OCI-LY7 (cell line): ENCODE measurements at regions not wholly inside any gene's neighbourhood (a gene's known extent, or its start where the extent isn't known, plus 50 kb on each side); places are given as distances from the start of the nearest gene placed in this dataset.

Experiments
- BruUV-seq: library from RNA; stranded (reverse); fragments of 400-500 nt; replicated peaks from 2 replicates; lab custom pipeline; 2021; lab: Mats Ljungman, UMichigan
- CTCF ChIA-PET: fragments of 300-600 bp; sonication (Branson Sonifier 250); formaldehyde crosslinking; loops from one replicate; lab custom pipeline; 2022; ENCODE audit warnings: antibody characterized with exemption; ENCODE audit not compliant: unreplicated experiment; lab: Charles Lee
- POLR2A ChIA-PET: fragments of 300-600 bp; sonication (Branson Sonifier 250); formaldehyde crosslinking; loops from one replicate; lab custom pipeline; 2022; ENCODE audit warnings: antibody characterized with exemption; lab: Charles Lee
- DNase-seq: peaks from one replicate; pipeline ENCODE4 v3.0.0-alpha.2; 2015; ENCODE audit warnings: low spot score
- H2AFZ ChIP-seq: fragments of 200-600 bp; sonication (generic), shearing (Covaris generic); 2 replicates; pipeline ENCODE4 v1.6.1; 2014; ENCODE audit warnings: mild to moderate bottlenecking, antibody characterized with exemption, low read length, moderate library complexity
- H3K27ac ChIP-seq: fragments of 200-600 bp; sonication (generic); 2 replicates; pipeline ENCODE4 v1.5.1; 2014; ENCODE audit warnings: mixed run types, low read depth, mild to moderate bottlenecking, moderate library complexity, low read length, inconsistent platforms; ENCODE audit not compliant: poor library complexity, severe bottlenecking
- H3K36me3 ChIP-seq: fragments of 200-600 bp; sonication (generic); 2 replicates; pipeline ENCODE4 v1.6.1; 2014; ENCODE audit warnings: mild to moderate bottlenecking, antibody characterized with exemption, low read length, moderate library complexity, mixed read lengths; ENCODE audit not compliant: insufficient read depth
- H3K4me1 ChIP-seq: fragments of 200-600 bp; sonication (generic); 2 replicates; pipeline ENCODE4 v1.5.1; 2014; ENCODE audit warnings: mild to moderate bottlenecking, low read length; ENCODE audit not compliant: insufficient read depth, poor library complexity, severe bottlenecking
- H3K4me2 ChIP-seq: fragments of 200-600 bp; sonication (generic); 2 replicates; pipeline ENCODE4 v1.6.1; 2014; ENCODE audit warnings: mild to moderate bottlenecking, low read length
- H3K4me3 ChIP-seq: fragments of 200-600 bp; sonication (generic); 2 replicates; pipeline ENCODE4 v1.5.1; 2014; ENCODE audit warnings: mild to moderate bottlenecking, low read depth, low read length; ENCODE audit not compliant: poor library complexity, severe bottlenecking
- H3K79me2 ChIP-seq: fragments of 200-600 bp; sonication (generic); 2 replicates; pipeline ENCODE4 v1.6.1; 2016; ENCODE audit warnings: low read depth, mild to moderate bottlenecking, low read length, moderate library complexity, mixed read lengths; ENCODE audit not compliant: insufficient read depth
- H3K9me2 ChIP-seq: fragments of 200-600 bp; sonication (generic); 2 replicates; pipeline ENCODE4 v1.6.1; 2016; ENCODE audit warnings: mild to moderate bottlenecking, low read length, mixed read lengths; ENCODE audit not compliant: insufficient read depth
- H3K9me3 ChIP-seq: fragments of 200-600 bp; sonication (generic); 2 replicates; pipeline ENCODE4 v1.6.1; 2014; ENCODE audit warnings: mild to moderate bottlenecking, mixed run types, low read length, mixed read lengths
- H4K20me1 ChIP-seq: fragments of 200-600 bp; sonication (generic); 2 replicates; pipeline ENCODE4 v1.6.1; 2014; ENCODE audit warnings: mild to moderate bottlenecking, antibody characterized with exemption, low read length, moderate library complexity, mixed read lengths; ENCODE audit not compliant: insufficient read depth
- CTCF ChIP-seq: fragments of 200-600 bp; sonication (generic); conservative IDR thresholded peaks from 2 replicates; pipeline ENCODE4 v1.5.1; 2014; ENCODE audit warnings: mild to moderate bottlenecking, antibody characterized with exemption, low read length, moderate library complexity, mixed read lengths
- EZH2phosphoT487 ChIP-seq: fragments of 200-600 bp; sonication (generic); IDR thresholded peaks from 2 replicates; pipeline ENCODE4 v1.6.1; 2018; ENCODE audit warnings: low read depth, borderline replicate concordance, mild to moderate bottlenecking, mixed run types, antibody characterized with exemption, low read length, moderate library complexity, mixed read lengths
- intact Hi-C: fragments of 100-400 bp; cut with micrococcal nuclease; formaldehyde crosslinking; loops from one replicate; pipeline ENCODE4 v1.10.0; 2022; ENCODE audit not compliant: unreplicated experiment

GRCh38 chr6:160859822-160860221, 131.7 kb upstream of the MAP3K4 start:
- DNase-seq = no peak
- H3K79me2 ChIP-seq = no peaks in the 10 kb centered on the region
- TF ChIP-seq EZH2phosphoT487 = no peak
- no peak for TF ChIP-seq CTCF
- ChIA-PET POLR2A (no interaction called here), CTCF (no interaction called here)
- BruUV-seq = no TSS peak
- no peak overlapping the region for H3K4me3 ChIP-seq
- H2AFZ ChIP-seq = no peak overlapping the region
- no peaks in the 10 kb centered on the region for H4K20me1 ChIP-seq
- H3K9me3 ChIP-seq = no peaks in the 10 kb centered on the region
- intact Hi-C loops = no loop called here
- H3K4me1 ChIP-seq = no peaks in the 10 kb centered on the region
- H3K4me2 ChIP-seq = no peak overlapping the region
- no peaks in the 10 kb centered on the region for H3K36me3 ChIP-seq
- no peaks in the 10 kb centered on the region for H3K9me2 ChIP-seq
- H3K27ac ChIP-seq = no peak overlapping the region

- CTCF ChIA-PET = no interaction called here
- TF ChIP-seq EZH2phosphoT487 (no peak), CTCF (peak; percentile 29; the same call in 1 of the 2 replicates)
- intact Hi-C loops = no loop called here
Measured at GRCh38 chr6:160861824-160862223, 129.7 kb upstream of the MAP3K4 start.

GRCh38 chr6:160863782-160864181, 127.8 kb upstream of the MAP3K4 start:
- Histone ChIP-seq H3K36me3 (no peaks in the 10 kb centered on the region), H3K4me3 (no peak overlapping the region), H3K79me2 (no peaks in the 10 kb centered on the region), H3K9me3 (no peaks in the 10 kb centered on the region), H3K4me1 (no peaks in the 10 kb centered on the region), H4K20me1 (no peaks in the 10 kb centered on the region), H3K27ac (no peak overlapping the region), H3K4me2 (no peak overlapping the region), H3K9me2 (no peaks in the 10 kb centered on the region), H2AFZ (no peak overlapping the region)
- BruUV-seq = no TSS peak
- no peak for DNase-seq
- intact Hi-C loops = no loop called here
- CTCF ChIA-PET = no interaction called here
- POLR2A ChIA-PET = no interaction called here
- no peak for TF ChIP-seq EZH2phosphoT487

More at GRCh38 chr6:160861824-160862223, 129.7 kb upstream of the MAP3K4 start:
- Histone ChIP-seq H3K36me3 (no peaks in the 10 kb centered on the region), H3K79me2 (no peaks in the 10 kb centered on the region), H2AFZ (no peak overlapping the region), H3K4me1 (no peaks in the 10 kb centered on the region), H3K4me2 (no peak overlapping the region), H3K27ac (no peak overlapping the region), H3K9me3 (no peaks in the 10 kb centered on the region), H4K20me1 (no peaks in the 10 kb centered on the region), H3K4me3 (no peak overlapping the region), H3K9me2 (no peaks in the 10 kb centered on the region)
- BruUV-seq = no TSS peak
- POLR2A ChIA-PET = no interaction called here
- no peak for DNase-seq
